ENCODE measurements at regions not wholly inside any gene's neighbourhood (a gene's known extent, or its start where the extent isn't known, plus 50 kb on each side); places are given as distances from the start of the nearest gene placed in this dataset.
"Not testable (repeated sequence)": the region's sequence is repeated elsewhere in the genome, so short reads cannot be mapped to it uniquely, and the experiment has no call there.

GRCh38 chr4:66115231-66115630 lies 444.9 kb upstream of the EPHA5 start:
- TF ChIP-seq CREB5 (CRISPR knock-in tag; IDR thresholded peaks at IDR 0.05; ENCODE audit: low read depth); ZFP30 (CRISPR knock-in tag; IDR thresholded peaks at IDR 0.05); ARNTL (CRISPR knock-in tag; IDR thresholded peaks at IDR 0.05; ENCODE audit: borderline replicate concordance, low read depth); SNAI2 (CRISPR knock-in tag; IDR thresholded peaks at IDR 0.05); RARB (CRISPR knock-in tag; IDR thresholded peaks at IDR 0.05); ESRRG (CRISPR knock-in tag; IDR thresholded peaks at IDR 0.05); PATZ1 (CRISPR knock-in tag; IDR thresholded peaks at IDR 0.05; ENCODE audit: borderline replicate concordance); BACH2 (CRISPR knock-in tag; IDR thresholded peaks at IDR 0.05; ENCODE audit: borderline replicate concordance); PPARA (CRISPR knock-in tag; IDR thresholded peaks at IDR 0.05; ENCODE audit: borderline replicate concordance); ZFP3 (CRISPR knock-in tag; IDR thresholded peaks at IDR 0.05); GLIS3 (CRISPR knock-in tag; IDR thresholded peaks at IDR 0.05); ZNF8 (CRISPR knock-in tag; IDR thresholded peaks at IDR 0.05): not testable (repeated sequence)
